ENCODE measurements at regions not wholly inside any gene's neighbourhood (a gene's known extent, or its start where the extent isn't known, plus 50 kb on each side); places are given as distances from the start of the nearest gene placed in this dataset.

GRCh38 chr13:70275841-70276240 lies 167.6 kb upstream of the KLHL1 start:
- DNase-seq (ENCODE audit: low read depth): no peak
- no peak for TF ChIP-seq MAX (IDR thresholded peaks at IDR 0.05; ENCODE audit: low read depth, low read length)
- no peak for TF ChIP-seq POLR2A (IDR thresholded peaks at IDR 0.05; ENCODE audit: extremely low read depth, insufficient read length)
- no peak for TF ChIP-seq CTCF (IDR thresholded peaks at IDR 0.05; ENCODE audit: low read depth, low read length)

GRCh38 chr13:70255406-70255991 lies 147.2 kb upstream of the KLHL1 start:
- DNase-seq (ENCODE audit: low read depth): no peak
- TF ChIP-seq POLR2A (IDR thresholded peaks at IDR 0.05; ENCODE audit: extremely low read depth, insufficient read length) (no peak), MYC (IDR thresholded peaks at IDR 0.05; ENCODE audit: low read depth, low read length) (no peak), MAX (IDR thresholded peaks at IDR 0.05; ENCODE audit: low read depth, low read length) (no peak), CTCF (IDR thresholded peaks at IDR 0.05; ENCODE audit: low read depth, low read length) (no peak)
- no peak overlapping the region for H3K4me3 ChIP-seq (ENCODE audit: low read depth, low read length)

More at GRCh38 chr13:70275841-70276240, 167.6 kb upstream of the KLHL1 start:
- no peak overlapping the region for H3K4me3 ChIP-seq (ENCODE audit: low read depth, low read length)

- TF ChIP-seq POLR2A (IDR thresholded peaks at IDR 0.05; ENCODE audit: extremely low read depth, insufficient read length): no peak
- TF ChIP-seq MYC (IDR thresholded peaks at IDR 0.05; ENCODE audit: low read depth, low read length): no peak
- TF ChIP-seq MAX (IDR thresholded peaks at IDR 0.05; ENCODE audit: low read depth, low read length): no peak
- TF ChIP-seq CTCF (IDR thresholded peaks at IDR 0.05; ENCODE audit: low read depth, low read length): no peak
- no peak overlapping the region for H3K4me3 ChIP-seq (ENCODE audit: low read depth, low read length)
- no peak for DNase-seq (ENCODE audit: low read depth)
These were observed 145.6 kb upstream of the KLHL1 start for GRCh38 chr13:70253834-70254233.

GRCh38 chr13:70253411-70253810 lies 145.2 kb upstream of the KLHL1 start:
- no peak for DNase-seq (ENCODE audit: low read depth)
- no peak overlapping the region for H3K4me3 ChIP-seq (ENCODE audit: low read depth, low read length)
- TF ChIP-seq MYC (IDR thresholded peaks at IDR 0.05; ENCODE audit: low read depth, low read length) (no peak), POLR2A (IDR thresholded peaks at IDR 0.05; ENCODE audit: extremely low read depth, insufficient read length) (no peak), CTCF (IDR thresholded peaks at IDR 0.05; ENCODE audit: low read depth, low read length) (no peak), MAX (IDR thresholded peaks at IDR 0.05; ENCODE audit: low read depth, low read length) (no peak)

- no peak overlapping the region for H3K4me3 ChIP-seq (ENCODE audit: low read depth, low read length)
- TF ChIP-seq CTCF (IDR thresholded peaks at IDR 0.05; ENCODE audit: low read depth, low read length) (no peak), POLR2A (IDR thresholded peaks at IDR 0.05; ENCODE audit: extremely low read depth, insufficient read length) (no peak), MYC (IDR thresholded peaks at IDR 0.05; ENCODE audit: low read depth, low read length) (no peak), MAX (IDR thresholded peaks at IDR 0.05; ENCODE audit: low read depth, low read length) (no peak)
- DNase-seq (ENCODE audit: low read depth): no peak
These were observed 141.2 kb upstream of the KLHL1 start for GRCh38 chr13:70249332-70250064.

All from NB4 (cell line).